Nephron (organoid): ENCODE measurements at regions not wholly inside any gene's neighbourhood (a gene's known extent, or its start where the extent isn't known, plus 50 kb on each side); places are given as distances from the start of the nearest gene placed in this dataset.
"Not testable (repeated sequence)": the region's sequence is repeated elsewhere in the genome, so short reads cannot be mapped to it uniquely, and the experiment has no call there.

ENCODE experiments used
- H3K27ac Mint-ChIP-seq, 3 experiments: 2 replicates each; pipeline ENCODE4 v1.8.0; 2020; ENCODE audit warnings: mixed read lengths in 3 of 3, mild to moderate bottlenecking in 2 of 3, moderate library complexity in 1 of 3
- H3K27me3 Mint-ChIP-seq: 2 replicates; pipeline ENCODE4 v1.8.0; 2021; ENCODE audit warnings: low read depth, mild to moderate bottlenecking, moderate library complexity, mixed read lengths
- H3K36me3 Mint-ChIP-seq: 2 replicates; pipeline ENCODE4 v1.8.0; 2020; ENCODE audit warnings: low read depth, mixed read lengths
- H3K4me1 Mint-ChIP-seq: 2 replicates; pipeline ENCODE4 v1.8.0; 2020; ENCODE audit warnings: mixed read lengths
- H3K4me3 Mint-ChIP-seq, 3 experiments: 2 replicates each; pipeline ENCODE4 v1.8.0; 2020; ENCODE audit warnings: mild to moderate bottlenecking in 3 of 3, mixed read lengths in 3 of 3, moderate library complexity in 2 of 3
- H3K9me3 Mint-ChIP-seq: 2 replicates; pipeline ENCODE4 v1.8.0; 2020; ENCODE audit warnings: mixed read lengths
- CTCF ChIP-seq, 3 experiments: fragments of 200-600 bp; sonication (generic); IDR thresholded peaks; one replicate each; pipeline ENCODE4 v1.5.0; 2021; ENCODE audit warnings: antibody characterized with exemption in 3 of 3; ENCODE audit not compliant: unreplicated experiment in 3 of 3

DNA sequence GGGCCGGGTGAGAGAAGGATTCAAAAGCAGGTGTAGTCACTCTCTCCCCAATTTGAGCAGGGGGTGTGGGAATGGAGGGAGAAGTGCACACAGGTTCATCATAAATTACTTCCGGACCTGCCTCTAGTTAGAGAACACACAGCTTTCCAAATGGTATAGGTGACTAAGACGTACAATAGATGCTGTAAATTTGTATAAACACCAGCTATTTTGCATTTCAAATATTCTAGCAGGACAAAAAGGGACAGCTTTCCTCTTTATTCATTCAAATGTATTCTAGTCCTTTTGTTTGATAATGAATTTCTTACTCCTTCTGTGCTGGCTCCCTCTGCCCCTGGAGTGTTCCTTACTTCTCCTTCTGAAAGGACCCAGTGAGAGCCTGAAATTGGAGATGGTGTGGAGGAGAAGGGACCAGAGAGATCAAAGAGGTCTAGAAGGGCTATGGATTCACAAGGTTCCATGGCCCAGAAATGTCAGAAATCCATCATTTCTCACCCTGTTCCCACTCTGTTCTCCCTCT is 53.2 kb upstream of the SH3BP4 start:
- Mint-ChIP-seq H3K27ac (peak overlapping the region in 1 of 3 experiments; percentile 38), H3K27me3 (peaks cover 4% of the 10 kb centered on the region), H3K4me3 (no peak overlapping the region), H3K4me1 (no peaks in the 10 kb centered on the region), H3K9me3 (peaks cover 6% of the 10 kb centered on the region), H3K36me3 (no peaks in the 10 kb centered on the region)
- TF ChIP-seq CTCF (IDR thresholded peaks at IDR 0.05; ENCODE audit: unreplicated experiment in 3 of 3): no peak

- H3K4me1 Mint-ChIP-seq: peaks cover 22% of the 10 kb centered on the region
- peak overlapping the region; percentile 70 to 74 (median 73) for H3K4me3 Mint-ChIP-seq
- H3K27me3 Mint-ChIP-seq, H3K9me3 Mint-ChIP-seq, H3K36me3 Mint-ChIP-seq: not testable (repeated sequence)
- H3K27ac Mint-ChIP-seq: peak overlapping the region in 2 of 3 experiments; percentile 41 to 53
Measured at GRCh38 chr2:234888442-234888841, 63.4 kb upstream of the SH3BP4 start.

GRCh38 chr2:234887195-234887594 is 64.6 kb upstream of the SH3BP4 start:
- Mint-ChIP-seq H3K4me1 (peaks cover 27% of the 10 kb centered on the region), H3K4me3 (peak overlapping the region in 2 of 3 experiments; percentile 49 to 67), H3K36me3 (peaks cover 6% of the 10 kb centered on the region), H3K27me3 (peaks cover 5% of the 10 kb centered on the region), H3K9me3 (peaks cover 3% of the 10 kb centered on the region), H3K27ac (peak overlapping the region in 1 of 3 experiments; percentile 73)
- no peak for TF ChIP-seq CTCF (IDR thresholded peaks at IDR 0.05; ENCODE audit: unreplicated experiment in 3 of 3)

GRCh38 chr2:234885886-234886285 is 65.9 kb upstream of the SH3BP4 start:
- H3K27ac Mint-ChIP-seq: peak overlapping the region in 2 of 3 experiments; percentile 16 to 53
- H3K36me3 Mint-ChIP-seq: peaks cover 6% of the 10 kb centered on the region
- no peak for TF ChIP-seq CTCF (IDR thresholded peaks at IDR 0.05; ENCODE audit: unreplicated experiment in 3 of 3)
- H3K9me3 Mint-ChIP-seq: peaks cover 3% of the 10 kb centered on the region
- peaks cover 39% of the 10 kb centered on the region for H3K4me1 Mint-ChIP-seq
- H3K27me3 Mint-ChIP-seq: peaks cover 5% of the 10 kb centered on the region
- H3K4me3 Mint-ChIP-seq: peak overlapping the region in 2 of 3 experiments; percentile 26 to 47

DNA sequence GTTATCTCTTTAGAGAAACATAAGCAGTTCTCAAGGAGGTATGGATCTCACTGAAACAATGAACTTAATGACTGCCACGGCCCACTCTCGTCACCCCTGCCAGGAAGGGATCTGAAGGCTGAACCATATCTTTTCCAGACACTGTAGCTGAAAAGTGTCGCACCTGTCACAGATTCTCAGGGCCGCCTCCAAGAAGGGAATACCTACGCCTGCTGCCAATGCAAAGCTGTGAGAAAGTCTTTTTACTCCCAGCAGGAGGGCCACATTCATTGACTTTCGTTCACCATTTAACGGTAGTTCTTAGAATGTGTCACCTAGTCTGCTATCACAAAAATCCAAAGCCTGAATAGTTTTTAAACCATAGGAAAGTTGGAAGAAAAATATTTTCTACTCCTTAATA is 66.7 kb upstream of the SH3BP4 start:
- H3K36me3 Mint-ChIP-seq: peaks cover 6% of the 10 kb centered on the region
- no peak for TF ChIP-seq CTCF (IDR thresholded peaks at IDR 0.05; ENCODE audit: unreplicated experiment in 3 of 3)
- H3K4me3 Mint-ChIP-seq: no peak overlapping the region
- peak overlapping the region in 2 of 3 experiments; percentile 48 to 53 for H3K27ac Mint-ChIP-seq
- H3K27me3 Mint-ChIP-seq: peaks cover 5% of the 10 kb centered on the region
- H3K4me1 Mint-ChIP-seq: peaks cover 41% of the 10 kb centered on the region
- H3K9me3 Mint-ChIP-seq: peaks cover 3% of the 10 kb centered on the region

- Mint-ChIP-seq H3K27me3 (peaks cover 5% of the 10 kb centered on the region), H3K36me3 (peaks cover 6% of the 10 kb centered on the region), H3K27ac (no peak overlapping the region), H3K9me3 (peaks cover 3% of the 10 kb centered on the region), H3K4me1 (peaks cover 41% of the 10 kb centered on the region), H3K4me3 (no peak overlapping the region)
- TF ChIP-seq CTCF (IDR thresholded peaks at IDR 0.05; ENCODE audit: unreplicated experiment in 3 of 3): no peak
Measured at GRCh38 chr2:234884591-234884990, 67.2 kb upstream of the SH3BP4 start.
